HG03097 (cell line): ENCODE measurements at regions not wholly inside any gene's neighbourhood (a gene's known extent, or its start where the extent isn't known, plus 50 kb on each side); places are given as distances from the start of the nearest gene placed in this dataset.
"Not testable (repeated sequence)": the region's sequence is repeated elsewhere in the genome, so short reads cannot be mapped to it uniquely, and the experiment has no call there.

Experiments
- ATAC-seq: cut with Tn5 transposase; IDR thresholded peaks from one replicate; pipeline ENCODE4 v1.9.1; 2021; ENCODE audit not compliant: unreplicated experiment, low FRiP score

DNA sequence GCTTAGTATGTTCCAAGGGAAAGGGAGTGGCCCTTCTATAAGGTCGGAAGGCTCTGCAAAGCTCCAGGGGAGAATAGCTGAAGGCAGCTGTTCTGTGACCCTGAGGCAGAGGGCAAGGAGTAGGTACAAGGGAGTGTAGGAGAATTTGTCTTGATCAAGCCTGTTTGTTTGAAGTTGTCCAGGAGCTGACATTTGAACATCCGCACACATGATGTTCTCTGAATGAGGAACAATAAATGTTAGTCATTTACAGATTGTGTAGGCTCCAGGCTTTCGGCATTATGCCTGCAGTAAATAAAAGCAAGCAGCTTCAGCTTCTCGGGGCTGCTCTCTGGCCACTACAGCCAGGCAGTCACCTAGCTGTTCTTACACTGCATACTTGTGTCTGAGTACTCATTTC lies 52.7 kb downstream of the CTAGE6 start:
- ATAC-seq: not testable (repeated sequence)

DNA sequence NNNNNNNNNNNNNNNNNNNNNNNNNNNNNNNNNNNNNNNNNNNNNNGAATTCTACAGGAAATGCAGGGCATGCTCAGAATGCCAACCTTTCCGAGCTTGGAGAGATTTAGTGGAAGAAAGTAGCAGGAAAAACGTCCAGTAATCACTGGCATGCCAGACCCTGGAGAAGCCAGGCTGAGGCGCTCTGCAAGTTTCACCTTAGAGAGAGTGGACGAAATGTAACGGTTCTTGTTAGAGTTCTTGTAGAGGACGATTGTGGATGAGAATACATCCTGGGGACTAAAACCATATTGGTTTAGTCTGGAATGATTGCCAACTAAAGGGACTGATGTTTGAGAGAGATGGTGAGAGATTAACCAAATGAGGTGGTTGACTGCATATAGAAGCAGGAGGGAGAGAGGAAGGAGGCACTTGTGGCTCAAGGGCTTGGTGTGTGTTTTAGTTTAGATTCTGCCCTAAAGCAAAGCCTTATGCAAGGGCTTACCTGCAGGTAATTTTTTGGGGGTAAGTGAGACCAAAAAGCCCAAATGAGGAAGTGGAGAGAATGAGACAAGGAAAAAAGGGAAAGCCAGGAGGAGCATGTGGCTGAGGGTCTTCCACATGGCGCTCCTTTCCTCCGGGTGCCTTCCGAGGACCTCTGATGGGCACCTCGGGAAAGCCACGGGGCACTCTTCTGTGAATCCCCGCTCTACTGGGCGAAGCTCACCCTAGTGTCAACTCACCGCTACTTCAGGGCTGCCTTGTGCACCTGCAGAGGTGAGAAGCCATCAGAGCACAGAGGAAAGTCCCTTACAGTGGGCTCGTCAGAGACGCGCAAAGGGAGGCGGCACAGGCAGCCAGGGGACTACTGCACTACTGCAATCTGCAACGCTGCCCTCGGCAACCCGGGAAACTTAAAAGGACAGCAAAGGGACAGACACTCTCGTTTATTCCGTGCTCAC lies 56.5 kb downstream of the CTAGE6 start:
- ATAC-seq: peak; percentile 100
